ENCODE measurements at regions not wholly inside any gene's neighbourhood (a gene's known extent, or its start where the extent isn't known, plus 50 kb on each side); places are given as distances from the start of the nearest gene placed in this dataset.

- no peaks in the 10 kb centered on the region for H3K4me1 ChIP-seq (ENCODE audit: low read depth, poor library complexity, severe bottlenecking)
- H3K27ac ChIP-seq, result no peak overlapping the region
- no peaks in the 10 kb centered on the region for H3K36me3 ChIP-seq (ENCODE audit: insufficient read depth)
- H3K79me2 ChIP-seq (ENCODE audit: insufficient read depth, low read depth), result no peaks in the 10 kb centered on the region
- TF ChIP-seq CTCF (conservative IDR thresholded peaks at IDR 0.05; ENCODE audit: low read depth, low read length), result no peak
- no peak overlapping the region for H2AFZ ChIP-seq (ENCODE audit: low read depth)
- no peaks in the 10 kb centered on the region for H4K20me1 ChIP-seq (ENCODE audit: insufficient read depth)
- no peaks in the 10 kb centered on the region for H3K27me3 ChIP-seq (ENCODE audit: insufficient read depth, low read depth)
- no peak overlapping the region for H3K4me2 ChIP-seq
- no peak overlapping the region for H3K9ac ChIP-seq
- H3K4me3 ChIP-seq (IDR thresholded peaks at IDR 0.05; ENCODE audit: insufficient read depth, low read depth, low read length), result no peak overlapping the region
These were observed 253.9 kb upstream of the NXPH2 start for GRCh38 chr2:139034064-139034463.

- Histone ChIP-seq H3K36me3 (ENCODE audit: insufficient read depth) (no peaks in the 10 kb centered on the region), H4K20me1 (ENCODE audit: insufficient read depth) (no peaks in the 10 kb centered on the region), H3K27me3 (ENCODE audit: insufficient read depth, low read depth) (no peaks in the 10 kb centered on the region), H3K4me1 (ENCODE audit: low read depth, poor library complexity, severe bottlenecking) (no peaks in the 10 kb centered on the region), H3K9ac (no peak overlapping the region), H3K4me3 (IDR thresholded peaks at IDR 0.05; ENCODE audit: insufficient read depth, low read depth, low read length) (no peak overlapping the region), H3K79me2 (ENCODE audit: insufficient read depth, low read depth) (no peaks in the 10 kb centered on the region), H3K27ac (no peak overlapping the region), H2AFZ (ENCODE audit: low read depth) (no peak overlapping the region), H3K4me2 (no peak overlapping the region)
- no peak for TF ChIP-seq CTCF (conservative IDR thresholded peaks at IDR 0.05; ENCODE audit: low read depth, low read length)
These were observed 253.1 kb upstream of the NXPH2 start for GRCh38 chr2:139033300-139033699.

- Histone ChIP-seq H3K9ac (no peak overlapping the region), H4K20me1 (ENCODE audit: insufficient read depth) (no peaks in the 10 kb centered on the region), H3K4me3 (IDR thresholded peaks at IDR 0.05; ENCODE audit: insufficient read depth, low read depth, low read length) (no peak overlapping the region), H3K79me2 (ENCODE audit: insufficient read depth, low read depth) (no peaks in the 10 kb centered on the region), H3K27me3 (ENCODE audit: insufficient read depth, low read depth) (no peaks in the 10 kb centered on the region), H2AFZ (ENCODE audit: low read depth) (no peak overlapping the region), H3K27ac (no peak overlapping the region), H3K4me2 (no peak overlapping the region), H3K4me1 (ENCODE audit: low read depth, poor library complexity, severe bottlenecking) (no peaks in the 10 kb centered on the region), H3K36me3 (ENCODE audit: insufficient read depth) (no peaks in the 10 kb centered on the region)
- no peak for TF ChIP-seq CTCF (conservative IDR thresholded peaks at IDR 0.05; ENCODE audit: low read depth, low read length)
These were observed 251.5 kb upstream of the NXPH2 start for GRCh38 chr2:139031722-139032121.

GRCh38 chr2:139020287-139020686 lies 240.1 kb upstream of the NXPH2 start:
- Histone ChIP-seq H2AFZ (ENCODE audit: low read depth) (no peak overlapping the region), H4K20me1 (ENCODE audit: insufficient read depth) (no peaks in the 10 kb centered on the region), H3K27me3 (ENCODE audit: insufficient read depth, low read depth) (no peaks in the 10 kb centered on the region), H3K4me1 (ENCODE audit: low read depth, poor library complexity, severe bottlenecking) (no peaks in the 10 kb centered on the region), H3K36me3 (ENCODE audit: insufficient read depth) (no peaks in the 10 kb centered on the region), H3K9ac (no peak overlapping the region), H3K4me2 (no peak overlapping the region), H3K4me3 (IDR thresholded peaks at IDR 0.05; ENCODE audit: insufficient read depth, low read depth, low read length) (no peak overlapping the region), H3K27ac (no peak overlapping the region), H3K79me2 (ENCODE audit: insufficient read depth, low read depth) (no peaks in the 10 kb centered on the region)
- no peak for TF ChIP-seq CTCF (conservative IDR thresholded peaks at IDR 0.05; ENCODE audit: low read depth, low read length)

- no peaks in the 10 kb centered on the region for H3K36me3 ChIP-seq (ENCODE audit: insufficient read depth)
- H3K4me1 ChIP-seq (ENCODE audit: low read depth, poor library complexity, severe bottlenecking), result no peaks in the 10 kb centered on the region
- no peaks in the 10 kb centered on the region for H4K20me1 ChIP-seq (ENCODE audit: insufficient read depth)
- H3K4me2 ChIP-seq, result no peak overlapping the region
- no peak overlapping the region for H3K9ac ChIP-seq
- no peak for TF ChIP-seq CTCF (conservative IDR thresholded peaks at IDR 0.05; ENCODE audit: low read depth, low read length)
- no peak overlapping the region for H3K4me3 ChIP-seq (IDR thresholded peaks at IDR 0.05; ENCODE audit: insufficient read depth, low read depth, low read length)
- no peaks in the 10 kb centered on the region for H3K79me2 ChIP-seq (ENCODE audit: insufficient read depth, low read depth)
- H3K27me3 ChIP-seq (ENCODE audit: insufficient read depth, low read depth), result no peaks in the 10 kb centered on the region
- H3K27ac ChIP-seq, result no peak overlapping the region
- H2AFZ ChIP-seq (ENCODE audit: low read depth), result no peak overlapping the region
These were observed 238.1 kb upstream of the NXPH2 start for GRCh38 chr2:139018252-139018651.
